ENCODE measurements at regions not wholly inside any gene's neighbourhood (a gene's known extent, or its start where the extent isn't known, plus 50 kb on each side); places are given as distances from the start of the nearest gene placed in this dataset.
"Not testable (repeated sequence)": the region's sequence is repeated elsewhere in the genome, so short reads cannot be mapped to it uniquely, and the experiment has no call there.

GRCh38 chr1:58929671-58930325 lies 146.0 kb upstream of the JUN start:
- intact Hi-C loops (cut with micrococcal nuclease): loop anchor here (1.0 to 5.0 kb wide), 2 partner anchors 26 to 38 kb away; no protein-coding TSS in a partner anchor

DNA sequence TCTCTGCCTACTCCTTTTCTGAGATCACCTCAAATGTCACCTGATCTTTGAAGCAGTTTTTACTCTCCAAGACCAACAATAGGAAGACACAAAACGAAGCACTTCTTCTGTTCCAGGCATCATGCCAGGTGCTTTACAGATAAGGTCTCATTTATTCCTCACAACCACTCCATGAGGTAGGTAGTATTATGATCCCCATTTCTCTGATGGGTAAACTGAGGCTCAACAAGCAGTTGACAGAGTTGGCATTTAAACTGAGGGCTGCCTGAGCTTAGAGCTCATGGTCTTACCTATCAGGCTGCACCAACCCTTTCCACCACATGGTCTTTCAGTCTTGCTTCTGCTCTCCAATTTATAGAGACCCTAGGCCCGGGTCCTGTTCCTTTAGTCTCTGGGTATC lies 147.2 kb upstream of the JUN start:
- intact Hi-C loops (cut with micrococcal nuclease): no loop called here

GRCh38 chr1:58931756-58932155 lies 147.9 kb upstream of the JUN start:
- intact Hi-C loops (cut with micrococcal nuclease): no loop called here

GRCh38 chr1:58932859-58933598 lies 149.2 kb upstream of the JUN start:
- intact Hi-C loops (cut with micrococcal nuclease): no loop called here

DNA sequence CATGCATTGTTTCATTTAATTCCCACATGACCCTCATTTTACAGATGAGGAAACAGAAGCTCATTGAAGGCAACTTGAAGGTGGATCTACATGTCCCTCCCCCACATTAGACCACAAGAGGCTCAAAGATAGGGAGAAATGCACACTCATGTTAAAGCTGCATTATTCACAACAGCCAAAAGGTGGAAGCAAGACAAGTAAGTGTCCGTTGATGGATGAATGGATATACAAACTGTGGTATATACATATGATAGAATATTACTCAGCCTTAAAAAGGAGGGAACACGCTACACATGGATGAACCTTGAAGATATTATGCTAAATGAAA lies 149.7 kb upstream of the JUN start:
- intact Hi-C loops (cut with micrococcal nuclease): no loop called here

GRCh38 chr1:58934706-58935105 lies 150.9 kb upstream of the JUN start:
- intact Hi-C loops (cut with micrococcal nuclease): no loop called here

DNA sequence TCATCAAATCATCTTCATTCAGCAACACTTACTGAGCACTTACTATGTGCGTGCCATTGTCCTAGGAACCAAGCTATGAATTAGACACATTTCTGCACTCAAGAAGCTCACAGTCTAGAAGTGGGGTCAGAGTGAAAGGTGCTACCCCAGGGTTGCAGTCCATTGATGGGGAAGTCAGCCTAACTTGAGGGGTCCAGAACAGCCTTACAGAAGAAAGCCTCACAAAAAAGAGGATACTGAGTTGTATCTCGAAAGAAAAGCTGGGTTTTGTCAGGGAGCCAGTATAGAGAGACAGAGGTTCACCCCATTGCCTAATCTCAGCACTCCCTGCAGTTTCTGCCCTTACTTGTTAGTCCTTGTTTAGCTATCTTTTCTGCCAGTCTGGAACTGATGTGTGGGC lies 153.1 kb upstream of the JUN start:
- intact Hi-C loops (cut with micrococcal nuclease): no loop called here

- intact Hi-C loops (cut with micrococcal nuclease): no loop called here
Observed at GRCh38 chr1:58939146-58939545, 155.3 kb upstream of the JUN start.

DNA sequence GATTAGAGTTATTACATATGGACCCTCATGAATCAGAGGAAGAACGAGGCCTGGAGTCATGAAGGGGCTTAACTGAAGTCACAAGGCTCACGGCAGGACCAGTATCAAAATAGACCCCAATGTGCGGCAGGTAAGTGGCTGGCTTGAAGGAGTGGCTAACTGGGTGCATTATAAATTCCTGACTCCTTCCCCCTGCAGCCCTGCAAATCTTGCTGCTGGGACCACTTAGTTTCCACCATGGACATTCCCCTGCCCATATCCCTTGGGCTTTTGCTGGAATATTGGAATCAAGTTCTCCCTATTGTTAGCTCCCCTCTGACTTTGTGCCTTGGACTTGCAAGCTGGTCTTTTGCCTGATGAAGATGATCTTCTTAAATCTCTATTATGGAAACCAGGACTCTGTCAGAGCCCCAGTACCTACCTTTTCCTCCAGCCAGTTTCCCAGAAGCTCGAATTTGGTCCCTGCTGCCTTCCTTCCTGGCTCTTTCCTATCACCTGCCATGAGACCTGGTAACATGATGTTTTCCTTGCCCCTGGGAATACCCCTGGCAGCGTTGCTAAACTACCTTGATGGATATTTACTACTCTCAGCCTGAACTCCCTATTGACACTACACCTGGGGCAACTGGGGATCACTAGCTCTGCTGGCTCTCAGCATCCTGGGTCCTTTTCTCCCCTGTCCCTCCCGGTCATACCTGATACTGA lies 156.0 kb upstream of the JUN start:
- intact Hi-C loops (cut with micrococcal nuclease): loop anchor here (5.0 to 10.0 kb wide), 3 partner anchors 107 to 635 kb away; no protein-coding TSS in a partner anchor

DNA sequence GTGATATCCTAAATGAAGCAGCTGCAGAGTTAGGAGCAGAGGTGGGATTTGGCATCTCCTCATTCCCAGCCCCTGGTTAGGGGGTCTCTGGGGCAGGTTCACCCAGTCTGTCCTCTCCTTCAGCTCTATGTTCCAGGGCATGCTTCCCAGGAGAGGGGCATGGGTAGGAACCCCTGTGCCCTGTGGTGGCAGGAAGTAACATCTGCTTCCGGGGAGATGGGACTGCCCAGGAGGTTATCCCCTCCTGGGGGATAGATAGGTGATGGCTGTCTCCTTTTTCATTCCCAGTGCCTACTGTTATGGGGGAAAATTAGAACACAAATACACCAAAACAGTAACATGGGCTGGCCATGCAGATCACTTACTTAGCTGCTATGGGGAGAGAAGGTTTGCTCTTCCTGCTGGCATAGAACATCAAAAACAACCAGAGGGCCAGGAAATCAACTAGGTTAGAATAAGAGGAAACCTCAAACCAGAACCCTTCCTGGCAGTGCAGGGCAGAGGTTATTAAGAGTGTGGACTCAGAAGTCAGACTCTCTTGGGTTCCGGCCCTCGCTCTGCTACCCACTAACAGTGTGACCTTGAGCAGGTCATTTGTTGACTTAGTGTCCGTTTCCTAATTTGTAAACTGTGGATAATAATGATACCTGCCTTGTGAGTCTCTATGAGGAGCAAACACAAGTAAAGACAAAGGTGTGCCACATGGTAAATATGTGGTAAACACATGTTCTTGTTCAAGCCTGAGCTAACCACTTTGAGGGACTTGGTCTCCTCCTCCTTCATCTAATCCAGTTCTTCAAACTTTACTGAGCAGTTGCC lies 157.8 kb upstream of the JUN start:
- intact Hi-C loops (cut with micrococcal nuclease): loop anchor here (1.0 to 10.0 kb wide), 12 partner anchors 19 to 758 kb away; no protein-coding TSS in a partner anchor

GRCh38 chr1:58942759-58943191 lies 158.9 kb upstream of the JUN start:
- intact Hi-C loops (cut with micrococcal nuclease): loop anchor here (1.0 to 10.0 kb wide), 8 partner anchors 26 to 632 kb away; no protein-coding TSS in a partner anchor

DNA sequence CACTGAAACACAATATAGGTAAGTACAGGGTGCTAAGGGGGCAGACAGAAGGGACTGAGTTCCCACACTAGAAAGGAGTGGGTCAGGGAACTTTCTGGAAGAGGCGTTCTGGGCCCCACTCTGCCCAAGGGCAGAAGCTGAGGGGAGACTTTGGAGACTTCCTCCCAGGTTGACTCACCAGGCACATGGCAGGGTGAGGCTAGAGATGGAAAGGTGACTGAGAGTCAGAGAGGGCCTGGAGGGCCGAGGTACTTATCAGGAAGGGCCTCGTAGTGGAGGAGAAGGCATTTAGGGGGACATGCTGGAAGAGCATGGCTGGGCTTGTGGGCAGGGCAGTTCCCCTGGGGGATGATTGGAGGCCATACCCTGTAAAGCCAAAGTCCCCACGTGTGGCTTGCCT lies 159.9 kb upstream of the JUN start:
- intact Hi-C loops (cut with micrococcal nuclease): loop anchor here (2.0 to 10.0 kb wide), 5 partner anchors 104 to 631 kb away; no protein-coding TSS in a partner anchor

- intact Hi-C loops (cut with micrococcal nuclease): loop anchor here (5.0 to 10.0 kb wide), 3 partner anchors 103 to 630 kb away; no protein-coding TSS in a partner anchor
Observed at GRCh38 chr1:58944439-58944838, 160.6 kb upstream of the JUN start.

- intact Hi-C loops (cut with micrococcal nuclease): loop anchor here (10.0 kb wide), 2 partner anchors 198 to 628 kb away; no protein-coding TSS in a partner anchor
Observed at GRCh38 chr1:58946390-58946789, 162.5 kb upstream of the JUN start.

DNA sequence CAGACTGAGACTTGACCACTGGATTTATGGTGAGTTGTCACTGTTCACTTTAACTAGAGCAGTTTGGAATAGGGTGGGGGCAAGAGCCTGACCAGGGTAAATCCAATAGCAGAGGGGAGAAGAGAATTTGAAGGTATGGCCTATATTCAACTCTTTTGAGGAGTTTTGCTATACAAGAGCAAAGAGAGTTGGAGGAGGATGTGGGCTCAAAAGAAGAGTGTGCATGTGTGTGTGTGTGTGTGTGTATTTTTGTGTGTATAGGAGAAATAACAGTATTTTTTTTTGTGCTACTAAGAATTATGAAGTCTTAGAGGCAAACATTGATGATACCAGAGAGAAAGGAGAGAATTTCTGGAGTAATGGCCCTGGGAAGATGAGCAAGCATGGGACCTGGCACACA lies 164.8 kb upstream of the JUN start:
- intact Hi-C loops (cut with micrococcal nuclease): loop anchor here (1.0 to 10.0 kb wide), 3 partner anchors 20 to 626 kb away; no protein-coding TSS in a partner anchor

- intact Hi-C loops (cut with micrococcal nuclease): loop anchor here (10.0 kb wide), 2 partner anchors 195 to 625 kb away; no protein-coding TSS in a partner anchor
Observed at GRCh38 chr1:58949551-58950220, 165.8 kb upstream of the JUN start.

DNA sequence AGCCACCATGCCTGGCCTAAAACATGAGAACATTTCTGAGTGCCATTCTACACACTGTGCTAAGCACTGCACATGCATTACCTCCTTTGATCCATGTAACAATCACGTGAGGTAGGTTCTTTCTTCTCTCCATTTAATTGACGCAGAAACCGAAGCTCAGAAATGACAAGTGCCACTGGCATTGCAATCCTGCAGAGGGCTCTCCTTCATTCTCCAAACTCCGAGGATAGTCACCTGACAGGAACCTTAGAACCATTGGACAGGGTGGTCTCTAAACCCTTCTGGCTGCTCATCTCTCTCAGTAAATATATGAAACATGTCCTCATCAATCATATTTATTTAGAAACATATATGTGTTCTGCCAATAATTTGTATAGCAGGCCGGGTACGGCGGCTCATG lies 167.1 kb upstream of the JUN start:
- intact Hi-C loops (cut with micrococcal nuclease): no loop called here

DNA sequence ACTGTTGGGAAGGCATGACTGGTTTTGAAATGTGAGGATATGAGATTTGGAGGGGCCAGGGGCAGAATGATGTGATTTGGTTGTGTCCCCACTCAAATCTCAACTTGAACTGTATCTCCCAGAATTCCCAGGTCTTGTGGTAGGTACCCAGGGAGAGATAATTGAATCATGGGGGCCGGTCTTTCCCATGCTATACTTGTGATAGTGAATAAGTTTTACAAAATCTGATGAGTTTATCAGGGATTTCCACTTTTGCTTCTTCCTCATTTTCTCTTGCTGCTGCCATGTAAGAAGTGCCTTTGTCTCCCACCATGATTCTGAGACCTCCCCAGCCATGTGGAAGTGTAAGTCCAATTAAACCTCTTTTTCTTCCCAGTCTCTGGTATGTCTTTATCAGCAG lies 170.1 kb upstream of the JUN start:
- intact Hi-C loops (cut with micrococcal nuclease): not testable (repeated sequence)

DNA sequence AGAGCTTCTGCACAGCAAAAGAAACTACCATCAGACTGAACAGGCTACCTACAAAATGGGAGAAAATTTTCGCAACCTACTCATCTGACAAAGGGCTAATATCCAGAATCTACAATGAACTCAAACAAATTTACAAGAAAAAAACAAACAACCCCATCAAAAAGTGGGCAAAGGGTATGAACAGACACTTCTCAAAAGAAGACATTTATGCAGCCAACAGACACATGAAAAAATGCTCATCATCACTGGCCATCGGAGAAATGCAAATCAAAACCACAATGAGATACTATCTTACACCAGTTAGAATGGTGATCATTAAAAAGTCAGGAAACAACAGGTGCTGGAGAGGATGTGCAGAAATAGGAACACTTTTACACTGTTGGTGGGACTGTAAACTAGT lies 179.4 kb upstream of the JUN start:
- intact Hi-C loops (cut with micrococcal nuclease): not testable (repeated sequence)

GRCh38 chr1:58964428-58964827 lies 180.6 kb upstream of the JUN start:
- intact Hi-C loops (cut with micrococcal nuclease): no loop called here

Data from T-helper 1 cell treated with Interleukin-12 subunit alpha and Interleukin-12 subunit beta and Interleukin-4 antibody, amounts not matched to agents 30 ng/mL and 1 ng/mL, for 36 hours (primary cell).